HG02885 (cell line): ENCODE measurements at regions not wholly inside any gene's neighbourhood (a gene's known extent, or its start where the extent isn't known, plus 50 kb on each side); places are given as distances from the start of the nearest gene placed in this dataset.

Source experiments
- ATAC-seq: cut with Tn5 transposase; IDR thresholded peaks from one replicate; pipeline ENCODE4 v1.9.1; 2021; ENCODE audit warnings: mild to moderate bottlenecking; ENCODE audit not compliant: unreplicated experiment, poor library complexity

GRCh38 chr3:152516216-152516615, 247.5 kb downstream of the MBNL1 start:
- ATAC-seq, result no peak

GRCh38 chr3:152517502-152517901, 248.8 kb downstream of the MBNL1 start:
- ATAC-seq, result no peak

- peak; percentile 58 for ATAC-seq
These were observed 249.6 kb downstream of the MBNL1 start for GRCh38 chr3:152518346-152518745.

GRCh38 chr3:152519376-152519775, 250.6 kb downstream of the MBNL1 start:
- ATAC-seq, result peak; percentile 51

- ATAC-seq, result no peak
These were observed 253.3 kb downstream of the MBNL1 start for GRCh38 chr3:152522036-152522435.

GRCh38 chr3:152524198-152525140, 255.7 kb downstream of the MBNL1 start:
- ATAC-seq, result peak; percentile 74

GRCh38 chr3:152531717-152532116, 263.0 kb downstream of the MBNL1 start:
- no peak for ATAC-seq

GRCh38 chr3:152538518-152538917, 269.8 kb downstream of the MBNL1 start:
- ATAC-seq, result no peak

- no peak for ATAC-seq
These were observed 270.5 kb downstream of the MBNL1 start for GRCh38 chr3:152539191-152539764.

GRCh38 chr3:152540120-152540519, 271.4 kb downstream of the MBNL1 start:
- no peak for ATAC-seq

GRCh38 chr3:152547153-152547552, 278.4 kb downstream of the MBNL1 start:
- ATAC-seq, result no peak

- ATAC-seq, result no peak
These were observed 280.5 kb downstream of the MBNL1 start for GRCh38 chr3:152549263-152549662.

- no peak for ATAC-seq
These were observed 281.6 kb downstream of the MBNL1 start for GRCh38 chr3:152550284-152550683.

- ATAC-seq, result no peak
These were observed 280.0 kb upstream of the P2RY1 start for GRCh38 chr3:152554980-152555379.

- no peak for ATAC-seq
These were observed 279.2 kb upstream of the P2RY1 start for GRCh38 chr3:152555666-152556291.

GRCh38 chr3:152556731-152557254, 278.1 kb upstream of the P2RY1 start:
- peak; percentile 73 for ATAC-seq

GRCh38 chr3:152557302-152557999, 277.5 kb upstream of the P2RY1 start:
- peak; percentile 66 for ATAC-seq

- ATAC-seq, result no peak
These were observed 276.5 kb upstream of the P2RY1 start for GRCh38 chr3:152558386-152558785.

- ATAC-seq, result no peak
These were observed 275.7 kb upstream of the P2RY1 start for GRCh38 chr3:152559246-152559645.

- ATAC-seq, result no peak
These were observed 270.5 kb upstream of the P2RY1 start for GRCh38 chr3:152564459-152564858.
